ENCODE measurements at regions not wholly inside any gene's neighbourhood (a gene's known extent, or its start where the extent isn't known, plus 50 kb on each side); places are given as distances from the start of the nearest gene placed in this dataset.

- TF ChIP-seq CTCF (conservative IDR thresholded peaks at IDR 0.05), result no peak
- no peak for TF ChIP-seq EZH2 (IDR thresholded peaks at IDR 0.05; ENCODE audit: low read depth)
Measured at GRCh38 chr6:91539456-91539855, 952.6 kb upstream of the MAP3K7 start.
